HEK293 (cell line): ENCODE measurements at regions not wholly inside any gene's neighbourhood (a gene's known extent, or its start where the extent isn't known, plus 50 kb on each side); places are given as distances from the start of the nearest gene placed in this dataset.
A peak's percentile ranks its signal among the peaks of the same experiment; 100 is the strongest.

Source experiments
- CTCF ChIA-PET: fragments of 350-600 bp; formaldehyde crosslinking; extraction: SDS; loops from one replicate; lab custom pipeline; 2021; ENCODE audit warnings: antibody characterized with exemption; lab: Yijun Ruan, JAX
- POLR2A ChIA-PET: fragments of 300-600 bp; formaldehyde crosslinking; extraction: SDS; loops from one replicate; lab custom pipeline; 2020; ENCODE audit warnings: antibody characterized with exemption, inconsistent platforms; lab: Yijun Ruan, JAX
- H3K27ac ChIP-seq: fragments of 200-500 bp; sonication (Bioruptor generic); 2 replicates; pipeline ENCODE4 v1.5.1; 2014; ENCODE audit warnings: low read depth, low read length, control low read depth, inconsistent platforms; ENCODE audit errors: extremely low read depth
- H3K36me3 ChIP-seq, 2 experiments: fragments of 200-500 bp in 1 of 2; sonication (Bioruptor generic) in 1 of 2; 1 replicate in 1 of 2; 2 replicates in 1 of 2; pipeline ENCODE4 v1.5.1; 2014 to 2017; ENCODE audit warnings: inconsistent platforms in 2 of 2, low read length in 2 of 2; ENCODE audit not compliant: control insufficient read depth in 2 of 2, insufficient read depth in 1 of 2
- H3K4me1 ChIP-seq: fragments of 200-500 bp; sonication (Bioruptor generic); 2 replicates; pipeline ENCODE4 v1.5.1; 2014; ENCODE audit warnings: mild to moderate bottlenecking, low read length, inconsistent platforms; ENCODE audit not compliant: control insufficient read depth, insufficient read depth
- H3K4me3 ChIP-seq: 2 replicates; pipeline ENCODE4 v1.5.1; 2011; ENCODE audit warnings: low read depth, mild to moderate bottlenecking, control low read depth, low read length, moderate library complexity
- H3K9me3 ChIP-seq: fragments of 200-500 bp; sonication (Bioruptor generic); 2 replicates; pipeline ENCODE4 v1.5.1; 2014; ENCODE audit warnings: low read depth, low read length, inconsistent platforms; ENCODE audit not compliant: control insufficient read depth, insufficient read depth
- BCL11A ChIP-seq: fragments of 450-650 bp; formaldehyde crosslinking; IDR thresholded peaks from 2 replicates; pipeline ENCODE4 v1.5.1; 2016; ENCODE audit warnings: low read depth, missing biosample characterization, missing genetic modification characterization
- EGR2 ChIP-seq: fragments of 450-650 bp; formaldehyde crosslinking; IDR thresholded peaks from 2 replicates; pipeline ENCODE4 v1.5.1; 2016; ENCODE audit warnings: low read depth, missing biosample characterization, missing genetic modification characterization
- HOXD13 ChIP-seq: sonication (generic); formaldehyde crosslinking; IDR thresholded peaks from 2 replicates; pipeline ENCODE4 v1.8.0; 2022; ENCODE audit warnings: missing genetic modification reagents, borderline replicate concordance
- KLF7 ChIP-seq: fragments of 450-650 bp; formaldehyde crosslinking; IDR thresholded peaks from 2 replicates; pipeline ENCODE4 v1.5.1; 2016; ENCODE audit warnings: missing biosample characterization, missing genetic modification characterization, borderline replicate concordance
- MEIS1 ChIP-seq: sonication (generic); formaldehyde crosslinking; IDR thresholded peaks from 2 replicates; pipeline ENCODE4 v1.8.1; 2022; ENCODE audit warnings: missing genetic modification reagents, mild to moderate bottlenecking, borderline replicate concordance
- OSR2 ChIP-seq: fragments of 450-650 bp; formaldehyde crosslinking; IDR thresholded peaks from 2 replicates; pipeline ENCODE4 v1.5.1; 2016; ENCODE audit warnings: missing biosample characterization, missing genetic modification characterization
- WT1 ChIP-seq: fragments of 450-650 bp; formaldehyde crosslinking; IDR thresholded peaks from 2 replicates; pipeline ENCODE4 v1.5.1; 2016; ENCODE audit warnings: missing biosample characterization, missing genetic modification characterization
- YY1 ChIP-seq: fragments of 450-650 bp; formaldehyde crosslinking; IDR thresholded peaks from 2 replicates; pipeline ENCODE4 v1.5.1; 2018; ENCODE audit warnings: missing biosample characterization, missing genetic modification characterization
- ZFP37 ChIP-seq: fragments of 450-650 bp; formaldehyde crosslinking; IDR thresholded peaks from 2 replicates; pipeline ENCODE4 v1.5.1; 2016; ENCODE audit warnings: missing biosample characterization, missing genetic modification characterization
- ZIC2 ChIP-seq: fragments of 450-650 bp; formaldehyde crosslinking; IDR thresholded peaks from 2 replicates; pipeline ENCODE4 v1.5.1; 2016; ENCODE audit warnings: missing biosample characterization, missing genetic modification characterization
- ZNF10 ChIP-seq: fragments of 450-650 bp; formaldehyde crosslinking; IDR thresholded peaks from 2 replicates; pipeline ENCODE4 v1.5.1; 2017; ENCODE audit warnings: missing biosample characterization, missing genetic modification characterization
- ZNF138 ChIP-seq: fragments of 450-650 bp; formaldehyde crosslinking; IDR thresholded peaks from 2 replicates; pipeline ENCODE4 v1.5.1; 2016; ENCODE audit warnings: missing biosample characterization, missing genetic modification characterization, borderline replicate concordance
- ZNF155 ChIP-seq: fragments of 450-650 bp; formaldehyde crosslinking; IDR thresholded peaks from 2 replicates; pipeline ENCODE4 v1.5.1; 2016; ENCODE audit warnings: missing biosample characterization, missing genetic modification characterization
- ZNF202 ChIP-seq: fragments of 450-650 bp; formaldehyde crosslinking; IDR thresholded peaks from 2 replicates; pipeline ENCODE4 v1.5.1; 2016; ENCODE audit warnings: missing biosample characterization, missing genetic modification characterization, borderline replicate concordance
- ZNF366 ChIP-seq: fragments of 450-650 bp; formaldehyde crosslinking; conservative IDR thresholded peaks from 2 replicates; pipeline ENCODE4 v1.5.1; 2016; ENCODE audit warnings: missing biosample characterization, missing genetic modification characterization
- ZNF37A ChIP-seq: fragments of 450-650 bp; IDR thresholded peaks from 2 replicates; pipeline ENCODE4 v1.5.1; 2018; ENCODE audit warnings: missing biosample characterization, missing genetic modification characterization
- ZNF624 ChIP-seq: fragments of 450-650 bp; formaldehyde crosslinking; IDR thresholded peaks from 2 replicates; pipeline ENCODE4 v1.5.1; 2017; ENCODE audit warnings: missing biosample characterization, missing genetic modification characterization
- ZNF629 ChIP-seq: fragments of 450-650 bp; formaldehyde crosslinking; IDR thresholded peaks from 2 replicates; pipeline ENCODE4 v1.5.1; 2017; ENCODE audit warnings: missing biosample characterization, missing genetic modification characterization
- ZNF701 ChIP-seq: fragments of 450-650 bp; formaldehyde crosslinking; IDR thresholded peaks from 2 replicates; pipeline ENCODE4 v1.5.1; 2016; ENCODE audit warnings: missing biosample characterization, missing genetic modification characterization
- ZSCAN23 ChIP-seq: fragments of 450-650 bp; formaldehyde crosslinking; IDR thresholded peaks from 2 replicates; pipeline ENCODE4 v1.5.1; 2016; ENCODE audit warnings: missing biosample characterization, missing genetic modification characterization
- TF ChIP-seq, protein P1 (sequence below): fragments of 450-650 bp; formaldehyde crosslinking; IDR thresholded peaks from 2 replicates; pipeline ENCODE4 v1.5.1; 2016; ENCODE audit warnings: missing biosample characterization, missing genetic modification characterization
- TF ChIP-seq, protein P2 (sequence below): fragments of 450-650 bp; IDR thresholded peaks from 2 replicates; pipeline ENCODE4 v1.5.1; 2018; ENCODE audit warnings: missing biosample characterization, mild to moderate bottlenecking, missing genetic modification characterization
- TF ChIP-seq, protein P3 (sequence below): fragments of 450-650 bp; formaldehyde crosslinking; IDR thresholded peaks from 2 replicates; pipeline ENCODE4 v1.5.1; 2016; ENCODE audit warnings: missing biosample characterization, missing genetic modification characterization
- TF ChIP-seq, protein P4 (sequence below): fragments of 450-650 bp; formaldehyde crosslinking; IDR thresholded peaks from 2 replicates; pipeline ENCODE4 v1.5.1; 2017; ENCODE audit warnings: missing biosample characterization, missing genetic modification characterization
- TF ChIP-seq, protein P5 (sequence below): sonication (generic); formaldehyde crosslinking; IDR thresholded peaks from 2 replicates; pipeline ENCODE4 v1.8.1; 2022; ENCODE audit warnings: mild to moderate bottlenecking, moderate library complexity, missing genetic modification reagents

DNA sequence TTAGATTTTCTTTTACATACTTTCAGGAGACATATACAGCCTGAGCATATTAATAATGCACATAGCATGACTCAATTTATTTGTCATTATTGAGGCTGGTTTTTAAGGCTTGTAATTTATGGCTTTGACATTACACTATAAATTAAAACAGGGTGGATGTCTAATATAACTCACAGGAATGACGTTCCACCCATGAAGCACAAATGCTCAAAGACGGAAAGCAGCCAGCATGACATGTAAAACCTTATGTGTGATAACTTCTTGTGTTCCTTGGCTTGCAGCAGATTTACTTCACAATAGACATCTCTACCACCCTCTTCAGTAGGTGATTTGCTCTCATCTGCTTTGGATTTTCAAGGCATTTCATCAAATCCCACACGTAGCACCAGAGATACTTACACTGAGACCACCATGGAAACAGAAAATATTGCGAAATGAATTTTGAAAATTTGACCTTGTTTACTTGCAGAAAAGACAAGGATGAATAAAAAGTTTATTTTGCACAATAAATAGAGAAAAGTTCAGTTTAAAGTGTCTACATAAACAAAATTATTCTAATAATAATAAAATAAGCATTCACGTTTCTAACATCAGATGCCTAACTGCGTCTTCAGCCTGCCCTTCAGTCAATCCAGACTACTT, 64.7 kb upstream of the BTC start:
- CTCF ChIA-PET, result no interaction called here
- POLR2A ChIA-PET, result interaction anchor here (0.6 kb wide), 1 partner anchor 76 kb away, joined by 4 read pairs; no protein-coding TSS in a partner anchor

DNA sequence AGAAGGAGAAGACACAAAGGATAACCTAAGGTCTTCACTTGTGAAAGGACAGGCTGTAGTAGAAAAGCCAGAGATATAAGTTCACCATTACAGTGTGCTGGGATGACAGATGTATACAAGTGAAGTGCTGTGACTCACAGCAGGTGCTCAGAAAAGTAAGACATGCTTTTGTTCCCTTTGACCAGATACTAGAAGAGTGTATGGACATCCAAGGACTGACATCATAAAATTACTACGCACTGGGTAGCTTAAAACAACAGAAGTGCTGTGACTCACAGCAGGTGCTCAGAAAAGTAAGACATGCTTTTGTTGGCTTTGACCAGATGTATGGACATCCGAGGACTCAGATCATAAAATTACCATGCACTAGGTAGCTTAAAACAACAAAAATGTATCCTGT, 61.6 kb upstream of the BTC start:
- no peak overlapping the region for H3K4me3 ChIP-seq
- no peaks in the 10 kb centered on the region for H3K36me3 ChIP-seq
- no peaks in the 10 kb centered on the region for H3K9me3 ChIP-seq
- ChIA-PET POLR2A (no interaction called here), CTCF (no interaction called here)
- TF ChIP-seq EGR2 (no peak), HOXD13 (CRISPR knock-in tag) (no peak), ZNF366 (tag by site-specific recombination) (0 out of 2 replicates have a peak, but pooled peaks have one; percentile 13), ZNF629 (tag by site-specific recombination) (peak; percentile 58), ZIC2 (tag by site-specific recombination) (peak; percentile 59), OSR2 (tag by site-specific recombination) (peak; percentile 76)
- H3K4me1 ChIP-seq, result no peaks in the 10 kb centered on the region
- H3K27ac ChIP-seq, result no peak overlapping the region

More for the DNA sequence above, 64.7 kb upstream of the BTC start:
- H3K4me1 ChIP-seq, result no peaks in the 10 kb centered on the region
- no peaks in the 10 kb centered on the region for H3K36me3 ChIP-seq
- no peak overlapping the region for H3K4me3 ChIP-seq
- no peak for TF ChIP-seq ZNF155 (tag by site-specific recombination)
- TF ChIP-seq, protein P1, sequence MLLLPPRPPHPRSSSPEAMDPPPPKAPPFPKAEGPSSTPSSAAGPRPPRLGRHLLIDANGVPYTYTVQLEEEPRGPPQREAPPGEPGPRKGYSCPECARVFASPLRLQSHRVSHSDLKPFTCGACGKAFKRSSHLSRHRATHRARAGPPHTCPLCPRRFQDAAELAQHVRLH (tag by site-specific recombination), result no peak
- no peak for TF ChIP-seq YY1 (tag by site-specific recombination)
- TF ChIP-seq, protein P2, sequence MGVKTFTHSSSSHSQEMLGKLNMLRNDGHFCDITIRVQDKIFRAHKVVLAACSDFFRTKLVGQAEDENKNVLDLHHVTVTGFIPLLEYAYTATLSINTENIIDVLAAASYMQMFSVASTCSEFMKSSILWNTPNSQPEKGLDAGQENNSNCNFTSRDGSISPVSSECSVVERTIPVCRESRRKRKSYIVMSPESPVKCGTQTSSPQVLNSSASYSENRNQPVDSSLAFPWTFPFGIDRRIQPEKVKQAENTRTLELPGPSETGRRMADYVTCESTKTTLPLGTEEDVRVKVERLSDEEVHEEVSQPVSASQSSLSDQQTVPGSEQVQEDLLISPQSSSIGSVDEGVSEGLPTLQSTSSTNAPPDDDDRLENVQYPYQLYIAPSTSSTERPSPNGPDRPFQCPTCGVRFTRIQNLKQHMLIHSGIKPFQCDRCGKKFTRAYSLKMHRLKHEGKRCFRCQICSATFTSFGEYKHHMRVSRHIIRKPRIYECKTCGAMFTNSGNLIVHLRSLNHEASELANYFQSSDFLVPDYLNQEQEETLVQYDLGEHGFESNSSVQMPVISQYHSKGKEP (tag by site-specific recombination), result no peak
- TF ChIP-seq, protein P3, sequence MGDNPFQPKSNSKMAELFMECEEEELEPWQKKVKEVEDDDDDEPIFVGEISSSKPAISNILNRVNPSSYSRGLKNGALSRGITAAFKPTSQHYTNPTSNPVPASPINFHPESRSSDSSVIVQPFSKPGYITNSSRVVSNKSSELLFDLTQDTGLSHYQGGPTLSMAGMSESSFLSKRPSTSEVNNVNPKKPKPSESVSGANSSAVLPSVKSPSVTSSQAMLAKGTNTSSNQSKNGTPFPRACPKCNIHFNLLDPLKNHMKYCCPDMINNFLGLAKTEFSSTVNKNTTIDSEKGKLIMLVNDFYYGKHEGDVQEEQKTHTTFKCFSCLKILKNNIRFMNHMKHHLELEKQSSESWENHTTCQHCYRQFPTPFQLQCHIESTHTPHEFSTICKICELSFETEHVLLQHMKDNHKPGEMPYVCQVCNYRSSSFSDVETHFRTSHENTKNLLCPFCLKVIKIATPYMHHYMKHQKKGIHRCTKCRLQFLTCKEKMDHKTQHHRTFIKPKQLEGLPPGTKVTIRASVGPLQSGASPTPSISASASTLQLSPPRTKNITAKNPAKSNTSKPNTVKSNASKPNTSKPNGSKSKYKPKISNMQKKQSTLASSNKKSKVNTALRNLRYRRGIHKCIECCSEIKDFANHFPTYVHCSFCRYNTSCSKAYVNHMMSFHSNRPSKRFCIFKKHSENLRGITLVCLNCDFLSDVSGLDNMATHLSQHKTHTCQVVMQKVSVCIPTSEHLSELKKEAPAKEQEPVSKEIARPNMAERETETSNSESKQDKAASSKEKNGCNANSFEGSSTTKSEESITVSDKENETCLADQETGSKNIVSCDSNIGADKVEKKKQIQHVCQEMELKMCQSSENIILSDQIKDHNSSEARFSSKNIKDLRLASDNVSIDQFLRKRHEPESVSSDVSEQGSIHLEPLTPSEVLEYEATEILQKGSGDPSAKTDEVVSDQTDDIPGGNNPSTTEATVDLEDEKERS, result no peak
- no peak for TF ChIP-seq ZNF624 (tag by site-specific recombination)
- TF ChIP-seq KLF7 (tag by site-specific recombination), result no peak
- no peak for TF ChIP-seq ZNF701
- no peak for TF ChIP-seq ZFP37 (tag by site-specific recombination)
- TF ChIP-seq BCL11A (tag by site-specific recombination), result no peak
- no peak for TF ChIP-seq ZNF138
- TF ChIP-seq, protein P4, sequence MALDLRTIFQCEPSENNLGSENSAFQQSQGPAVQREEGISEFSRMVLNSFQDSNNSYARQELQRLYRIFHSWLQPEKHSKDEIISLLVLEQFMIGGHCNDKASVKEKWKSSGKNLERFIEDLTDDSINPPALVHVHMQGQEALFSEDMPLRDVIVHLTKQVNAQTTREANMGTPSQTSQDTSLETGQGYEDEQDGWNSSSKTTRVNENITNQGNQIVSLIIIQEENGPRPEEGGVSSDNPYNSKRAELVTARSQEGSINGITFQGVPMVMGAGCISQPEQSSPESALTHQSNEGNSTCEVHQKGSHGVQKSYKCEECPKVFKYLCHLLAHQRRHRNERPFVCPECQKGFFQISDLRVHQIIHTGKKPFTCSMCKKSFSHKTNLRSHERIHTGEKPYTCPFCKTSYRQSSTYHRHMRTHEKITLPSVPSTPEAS (tag by site-specific recombination), result no peak
- no peak for TF ChIP-seq ZNF10 (tag by site-specific recombination)
- no peak for TF ChIP-seq ZSCAN23 (tag by site-specific recombination)
- no peak for TF ChIP-seq WT1
- no peak for TF ChIP-seq ZNF37A
- TF ChIP-seq ZNF202 (tag by site-specific recombination), result no peak
- no peak for TF ChIP-seq MEIS1 (CRISPR knock-in tag)
- TF ChIP-seq, protein P5, sequence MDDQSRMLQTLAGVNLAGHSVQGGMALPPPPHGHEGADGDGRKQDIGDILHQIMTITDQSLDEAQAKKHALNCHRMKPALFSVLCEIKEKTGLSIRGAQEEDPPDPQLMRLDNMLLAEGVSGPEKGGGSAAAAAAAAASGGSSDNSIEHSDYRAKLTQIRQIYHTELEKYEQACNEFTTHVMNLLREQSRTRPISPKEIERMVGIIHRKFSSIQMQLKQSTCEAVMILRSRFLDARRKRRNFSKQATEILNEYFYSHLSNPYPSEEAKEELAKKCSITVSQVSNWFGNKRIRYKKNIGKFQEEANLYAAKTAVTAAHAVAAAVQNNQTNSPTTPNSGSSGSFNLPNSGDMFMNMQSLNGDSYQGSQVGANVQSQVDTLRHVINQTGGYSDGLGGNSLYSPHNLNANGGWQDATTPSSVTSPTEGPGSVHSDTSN (CRISPR knock-in tag), result no peak
- no peaks in the 10 kb centered on the region for H3K9me3 ChIP-seq
- H3K27ac ChIP-seq, result no peak overlapping the region
